ENCODE measurements at regions not wholly inside any gene's neighbourhood (a gene's known extent, or its start where the extent isn't known, plus 50 kb on each side); places are given as distances from the start of the nearest gene placed in this dataset.

DNA sequence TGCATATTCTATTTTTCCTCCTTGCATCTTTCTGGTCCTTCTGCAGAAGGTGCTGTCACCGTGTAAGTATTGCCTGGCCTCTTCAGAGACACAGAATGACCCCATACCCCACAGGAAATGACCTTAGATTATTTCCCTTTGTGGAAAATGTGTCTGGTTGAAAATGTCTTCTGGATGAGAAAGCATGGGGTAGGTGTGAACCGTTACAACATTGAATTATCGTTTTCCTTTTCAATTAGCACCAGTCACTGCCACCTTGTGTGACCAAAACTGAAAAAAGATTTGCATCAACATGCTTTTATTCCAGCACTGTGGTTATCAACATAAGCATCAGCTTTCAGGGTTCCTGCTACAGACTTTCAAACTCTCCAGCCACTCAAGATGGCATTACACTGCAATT lies 58.0 kb upstream of the CELF2 start:
- in situ Hi-C loops (cut with HindIII; ENCODE audit: low sequenced_read_pairs): no loop called here
- no peak for DNase-seq (ENCODE audit: low spot score)

DNA sequence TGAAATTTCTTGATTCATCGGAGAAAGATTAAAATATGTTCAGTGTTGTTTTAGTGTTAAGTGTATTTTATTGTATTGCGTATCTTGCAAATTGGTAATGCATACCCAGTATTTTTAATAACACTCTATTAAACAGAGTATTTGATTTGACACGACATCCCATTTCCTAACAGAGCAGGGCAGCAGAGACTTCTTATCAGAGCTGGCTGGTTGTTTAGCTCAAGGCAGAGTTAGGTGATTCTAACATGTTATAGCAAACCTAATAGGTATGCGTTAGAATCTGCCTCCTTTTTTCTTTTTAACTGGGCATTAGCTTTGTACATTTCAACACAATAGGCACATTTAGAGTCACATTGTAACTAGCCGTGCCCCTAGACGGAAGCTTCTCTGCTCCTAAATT lies 57.1 kb upstream of the CELF2 start:
- in situ Hi-C loops (cut with HindIII; ENCODE audit: low sequenced_read_pairs): no loop called here
- no peak for DNase-seq (ENCODE audit: low spot score)

DNA sequence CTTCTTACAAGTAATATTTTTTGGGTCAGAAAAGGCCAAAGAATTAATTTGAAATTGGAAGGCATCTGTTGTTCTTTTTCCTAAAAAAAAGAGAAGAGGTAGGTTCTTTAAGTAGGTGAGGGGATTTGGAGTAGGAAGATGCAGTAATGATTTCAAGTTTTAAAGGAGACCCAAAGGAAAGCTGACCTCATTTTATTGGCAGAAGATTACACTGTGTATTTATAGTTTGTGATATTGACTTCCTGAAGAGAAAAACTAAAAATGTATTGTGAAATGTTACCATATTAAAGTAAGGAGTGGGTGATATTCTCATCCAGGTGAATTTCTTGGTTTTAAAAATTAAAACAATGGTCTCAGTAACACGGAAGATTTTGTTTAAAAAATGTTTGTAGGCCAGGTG lies 56.6 kb upstream of the CELF2 start:
- in situ Hi-C loops (cut with HindIII; ENCODE audit: low sequenced_read_pairs): no loop called here

DNA sequence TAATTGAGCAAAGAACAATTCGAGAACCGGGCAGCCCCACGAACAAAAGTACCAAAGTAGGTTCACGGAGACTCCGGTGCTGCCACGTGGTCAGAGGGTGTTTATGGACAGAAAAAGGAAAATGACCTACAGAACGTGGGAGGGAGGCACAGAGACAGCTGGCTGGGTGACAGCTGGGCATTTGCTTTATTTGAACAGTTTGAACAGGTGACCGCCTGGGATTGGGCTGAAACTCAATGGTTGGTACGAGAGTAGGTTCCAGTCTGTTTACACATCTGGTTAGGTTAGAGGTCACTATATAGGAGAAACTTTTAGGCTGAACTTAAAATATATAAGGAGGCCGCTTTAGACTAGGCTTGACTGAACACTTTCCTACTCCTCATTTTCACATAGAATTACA lies 50.6 kb upstream of the CELF2 start:
- in situ Hi-C loops (cut with HindIII; ENCODE audit: low sequenced_read_pairs): no loop called here
- no peak for DNase-seq (ENCODE audit: low spot score)

More for the DNA sequence above, 56.6 kb upstream of the CELF2 start:
- DNase-seq (ENCODE audit: low spot score): no peak

DNA sequence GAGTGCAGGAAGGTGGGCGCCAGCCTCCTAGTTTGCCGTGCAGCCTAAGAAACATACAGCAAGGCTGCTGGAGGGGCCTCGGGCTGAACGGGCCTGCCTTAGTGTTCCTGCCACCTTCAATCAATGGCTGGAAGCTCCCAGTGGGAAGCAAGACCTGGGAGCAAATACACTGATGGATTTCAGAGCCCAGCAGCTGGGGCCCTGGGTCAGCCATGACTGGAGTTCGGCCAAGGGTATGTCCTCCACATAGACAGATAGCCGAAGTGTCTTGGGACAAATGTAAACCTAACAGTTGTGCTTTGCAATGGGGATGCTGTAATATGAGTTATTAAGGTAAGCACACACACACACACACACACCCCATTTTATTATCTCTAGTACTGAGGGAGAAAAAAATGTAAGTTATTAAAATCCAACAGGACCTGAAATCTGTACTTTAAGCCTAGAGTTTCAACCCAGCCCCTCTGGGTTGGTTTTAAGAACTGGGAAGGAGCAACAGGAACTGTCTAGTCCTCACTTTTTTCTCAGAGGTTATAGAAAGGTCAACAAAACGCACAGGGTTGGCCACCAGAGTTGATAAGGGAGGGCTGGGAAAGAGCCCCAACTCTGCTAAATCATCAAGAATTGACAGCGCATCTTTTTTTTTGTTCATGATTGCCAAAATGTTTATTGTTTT lies 50.0 kb upstream of the CELF2 start:
- DNase-seq (ENCODE audit: low spot score): no peak
- in situ Hi-C loops (cut with HindIII; ENCODE audit: low sequenced_read_pairs): no loop called here
